GM18873 (cell line): ENCODE measurements at regions not wholly inside any gene's neighbourhood (a gene's known extent, or its start where the extent isn't known, plus 50 kb on each side); places are given as distances from the start of the nearest gene placed in this dataset.

Experiments
- ATAC-seq: cut with Tn5 transposase; IDR thresholded peaks from one replicate; pipeline ENCODE4 v1.9.1; 2021; ENCODE audit warnings: mild to moderate bottlenecking, moderate library complexity, moderate number of reproducible peaks; ENCODE audit not compliant: unreplicated experiment, low FRiP score

DNA sequence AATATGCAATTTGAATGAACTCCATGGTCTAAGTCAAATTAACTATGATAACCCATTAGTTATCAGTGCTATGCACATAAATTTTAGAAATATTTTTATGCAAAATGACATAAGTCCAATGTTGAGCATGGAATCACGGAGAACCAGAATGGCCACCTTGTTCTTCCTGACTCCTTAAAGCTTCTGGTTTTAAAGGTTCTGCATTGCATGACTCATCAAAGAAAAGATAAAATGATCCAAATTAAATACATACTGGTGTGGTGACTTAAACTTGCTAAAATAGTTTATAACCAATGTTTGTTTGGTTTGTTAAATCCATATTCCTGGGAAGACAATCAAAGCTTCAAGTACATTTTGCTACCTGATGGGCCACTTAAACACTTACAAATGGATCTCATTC lies 1146.9 kb upstream of the NRXN1 start:
- no peak for ATAC-seq

DNA sequence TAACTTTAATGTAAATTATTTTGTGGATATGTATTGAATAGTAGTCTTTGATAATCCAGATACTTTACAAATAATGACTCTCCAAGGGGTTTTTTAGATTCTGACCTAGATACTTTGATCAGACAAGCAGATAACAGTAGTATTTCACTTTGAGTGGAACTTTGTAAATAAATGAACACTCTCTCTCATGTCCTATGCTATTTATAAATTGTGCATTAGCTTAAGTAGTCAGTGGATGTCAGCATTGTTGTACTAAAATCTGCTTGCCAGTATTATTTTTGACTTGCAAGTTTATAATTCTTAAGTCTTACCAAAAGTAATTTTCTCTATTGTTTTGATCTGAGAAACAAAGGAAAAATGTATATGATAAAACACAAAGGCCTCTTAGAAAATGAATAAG lies 1113.1 kb upstream of the NRXN1 start:
- no peak for ATAC-seq

DNA sequence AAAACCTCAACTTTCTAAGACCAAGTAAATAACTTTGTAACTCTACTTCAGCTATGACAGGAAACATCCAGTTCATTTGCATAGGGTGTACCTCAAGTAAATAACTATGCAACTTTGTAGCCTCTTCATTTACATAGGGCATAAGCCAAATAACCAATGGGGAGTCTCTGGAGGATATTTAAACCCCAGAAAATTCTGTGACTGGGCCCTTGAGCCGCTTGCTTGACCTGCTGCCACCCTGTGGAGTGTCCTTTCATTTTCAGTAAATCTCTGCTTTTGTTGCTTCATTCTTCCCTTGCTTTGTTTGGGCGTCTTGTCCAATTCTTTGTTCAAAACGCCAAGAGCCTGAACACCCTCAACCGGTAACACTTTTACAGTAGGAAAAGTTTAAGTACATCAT lies 1112.7 kb upstream of the NRXN1 start:
- no peak for ATAC-seq

DNA sequence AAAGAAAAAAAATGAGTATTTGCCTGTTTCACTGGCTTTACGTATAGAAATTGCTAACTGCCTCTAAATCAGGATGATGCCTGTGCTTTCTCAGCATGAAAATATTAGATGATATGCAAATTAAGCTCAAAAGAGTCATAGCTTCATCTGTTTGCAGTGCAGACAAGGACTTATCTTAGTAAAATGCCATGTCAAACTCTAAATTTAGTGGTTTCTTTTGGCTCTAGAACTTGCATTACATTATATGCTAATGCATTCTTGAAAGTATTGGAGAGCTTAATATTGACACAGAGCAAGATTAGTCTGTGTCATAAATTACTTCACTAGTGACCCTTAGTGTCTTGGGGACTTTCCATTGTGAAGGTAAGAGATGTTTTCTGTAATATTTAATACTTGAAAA lies 1109.1 kb upstream of the NRXN1 start:
- ATAC-seq, result no peak

DNA sequence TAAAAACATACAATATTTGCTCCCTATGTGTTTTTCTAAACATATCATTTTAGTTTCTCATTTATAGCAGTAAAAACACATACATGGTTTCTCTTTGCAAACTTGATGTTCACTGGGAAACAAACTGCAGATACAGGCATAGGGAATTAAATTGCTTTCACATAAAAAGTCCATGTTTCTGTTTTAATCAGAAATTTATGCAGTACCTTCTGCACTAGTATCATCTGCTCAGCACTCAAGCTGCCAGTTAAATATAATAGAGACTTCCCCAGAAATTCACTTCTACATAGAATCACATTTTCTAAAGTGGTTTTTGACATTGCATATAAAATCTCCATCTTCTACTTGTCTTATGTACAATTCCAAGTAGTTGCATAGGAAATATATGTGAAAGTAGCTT lies 1107.3 kb upstream of the NRXN1 start:
- no peak for ATAC-seq

DNA sequence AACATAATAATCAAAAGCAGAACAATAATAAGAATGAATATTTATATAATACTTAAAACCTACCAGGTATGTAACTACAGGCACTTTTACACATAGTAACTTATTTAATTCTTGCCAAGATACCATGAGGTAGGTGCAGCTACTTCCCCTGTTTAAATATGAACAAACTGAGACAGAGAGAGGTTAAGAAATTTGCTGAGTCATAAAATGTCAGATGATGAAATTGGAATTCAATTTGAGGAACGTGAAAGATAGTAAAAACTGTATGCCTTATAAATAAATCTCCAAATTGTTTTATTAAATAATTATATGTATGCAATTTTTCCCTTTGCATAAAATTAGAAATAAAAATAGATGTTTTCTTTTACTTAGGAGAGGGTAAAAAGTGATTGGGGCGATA lies 1103.3 kb upstream of the NRXN1 start:
- no peak for ATAC-seq

DNA sequence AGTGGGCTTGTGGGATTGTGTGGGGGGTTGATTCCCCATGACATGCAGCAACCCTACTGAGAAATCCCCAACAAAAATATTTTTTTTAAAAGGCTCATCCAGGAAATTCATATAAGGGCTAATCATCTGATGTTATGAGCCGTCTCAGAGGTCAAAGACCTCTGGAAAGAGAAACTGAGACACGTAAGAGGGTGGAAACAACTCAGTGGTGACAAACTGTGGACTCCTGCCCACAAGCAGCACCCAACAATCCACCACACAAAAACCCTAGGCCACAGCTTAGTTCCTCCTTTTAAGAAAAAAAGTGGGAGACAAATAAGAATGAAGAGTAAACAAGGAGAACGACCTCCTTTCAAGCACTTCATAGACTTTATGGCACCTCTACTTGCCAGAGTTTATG lies 1096.1 kb upstream of the NRXN1 start:
- no peak for ATAC-seq

DNA sequence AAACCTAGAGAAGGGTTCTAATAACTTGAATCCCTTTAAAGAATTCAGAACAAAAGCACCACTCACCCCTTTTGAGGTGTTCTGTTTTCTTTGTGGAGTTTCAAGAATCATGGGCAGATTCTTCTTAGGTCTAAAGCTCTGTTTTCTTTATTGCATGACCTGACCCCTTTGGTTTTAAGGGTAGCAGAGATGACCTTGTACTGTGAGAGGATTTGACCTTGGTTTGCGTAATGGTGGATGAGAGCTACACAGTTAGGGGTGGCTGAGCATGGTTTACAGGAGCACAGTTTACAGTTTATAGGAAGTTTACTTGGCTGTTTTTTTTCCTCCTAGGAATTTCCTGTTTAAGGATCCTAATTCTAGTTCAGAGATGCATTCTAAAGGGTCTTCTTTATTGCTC lies 1095.6 kb upstream of the NRXN1 start:
- ATAC-seq, result no peak

DNA sequence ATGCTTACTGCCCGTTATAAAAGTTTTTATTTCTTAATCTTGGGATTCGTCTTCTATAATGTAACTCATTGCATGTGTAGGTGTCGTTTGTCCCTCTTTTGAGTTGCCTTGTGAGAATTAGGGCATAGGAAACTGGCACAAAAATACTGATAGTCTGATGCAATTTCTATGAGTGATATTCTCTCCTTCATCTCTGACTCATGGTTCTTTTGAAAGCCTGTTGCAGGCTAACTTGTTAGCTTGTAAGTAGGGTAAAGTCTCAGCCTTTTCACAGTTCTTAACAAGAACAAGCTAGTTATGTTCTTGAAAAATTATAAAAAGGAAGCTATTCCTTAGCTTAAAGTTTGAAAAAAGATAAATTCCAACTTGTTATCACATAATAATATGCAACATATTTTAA lies 1085.4 kb upstream of the NRXN1 start:
- ATAC-seq, result no peak

DNA sequence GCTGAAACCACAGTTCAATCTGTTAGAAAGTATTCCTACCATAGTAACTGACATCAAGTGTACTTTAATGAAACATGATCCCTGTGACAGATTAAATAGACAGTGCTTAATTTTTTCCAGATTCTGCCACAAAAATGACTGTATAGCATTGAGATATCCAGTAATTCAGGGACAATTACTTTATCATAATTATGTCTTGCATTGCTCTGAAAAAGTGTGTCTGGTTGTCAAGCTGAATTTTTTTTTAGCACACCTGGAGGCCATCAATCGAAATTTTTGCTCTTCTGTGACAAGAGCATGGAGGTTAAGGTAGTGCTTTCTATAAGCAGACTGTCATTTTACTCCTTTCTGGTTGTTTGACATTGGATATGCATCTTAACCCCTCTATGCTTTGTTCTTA lies 1083.8 kb upstream of the NRXN1 start:
- ATAC-seq, result no peak

DNA sequence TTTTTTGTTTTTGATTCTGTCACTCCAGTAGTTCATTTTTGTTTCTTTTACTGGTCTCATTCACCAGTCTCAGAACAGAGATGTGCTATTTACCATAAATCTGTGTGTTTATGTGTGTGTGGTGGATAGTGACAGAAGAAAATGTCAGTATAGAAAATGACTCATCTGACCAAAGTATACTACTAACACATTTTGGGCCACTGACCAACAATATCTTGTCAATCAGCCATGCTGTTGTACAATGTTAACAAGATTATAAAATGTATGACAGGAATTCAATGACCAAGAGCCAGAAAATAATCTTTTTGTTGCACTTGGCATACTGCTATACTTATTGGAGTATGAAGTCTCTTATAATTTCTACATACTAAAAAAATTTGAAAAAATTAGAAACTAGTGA lies 1081.4 kb upstream of the NRXN1 start:
- no peak for ATAC-seq

DNA sequence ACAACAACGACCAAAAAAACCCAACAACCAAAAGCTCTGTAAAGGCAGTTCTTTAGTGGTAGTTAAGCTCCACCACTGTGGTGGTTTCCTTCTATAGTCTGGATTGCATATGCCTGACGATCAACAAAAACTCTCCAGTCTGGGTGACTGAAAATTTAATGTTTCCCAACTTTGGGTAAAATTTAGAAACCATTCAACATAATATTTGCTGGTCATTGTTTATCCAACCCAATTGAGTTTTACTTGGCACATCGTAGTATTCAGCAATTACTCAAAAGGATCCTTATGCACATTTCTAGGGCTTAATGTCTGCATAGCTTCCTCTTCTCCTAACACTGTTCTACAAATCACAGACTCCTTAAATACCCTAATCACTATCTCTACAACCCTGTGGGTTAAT lies 1080.2 kb upstream of the NRXN1 start:
- no peak for ATAC-seq

DNA sequence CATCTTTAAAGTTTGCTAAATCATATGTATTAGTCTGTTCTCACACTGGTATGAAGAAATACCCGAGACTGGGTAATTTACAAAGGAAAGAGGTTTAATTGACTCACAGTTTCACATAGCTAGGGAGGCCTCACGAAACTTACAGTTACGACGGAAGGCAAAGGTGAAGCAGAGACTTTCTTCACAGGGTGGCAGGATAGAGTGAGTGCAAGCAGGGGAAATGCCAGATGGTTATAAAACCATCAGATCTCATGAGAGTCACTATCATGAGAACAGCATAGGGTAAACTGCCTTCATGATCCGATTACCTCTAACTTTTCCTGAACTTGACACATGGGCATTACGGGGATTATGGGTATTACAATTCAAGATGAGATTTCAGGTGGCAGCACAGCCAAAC lies 1075.2 kb upstream of the NRXN1 start:
- ATAC-seq, result no peak

DNA sequence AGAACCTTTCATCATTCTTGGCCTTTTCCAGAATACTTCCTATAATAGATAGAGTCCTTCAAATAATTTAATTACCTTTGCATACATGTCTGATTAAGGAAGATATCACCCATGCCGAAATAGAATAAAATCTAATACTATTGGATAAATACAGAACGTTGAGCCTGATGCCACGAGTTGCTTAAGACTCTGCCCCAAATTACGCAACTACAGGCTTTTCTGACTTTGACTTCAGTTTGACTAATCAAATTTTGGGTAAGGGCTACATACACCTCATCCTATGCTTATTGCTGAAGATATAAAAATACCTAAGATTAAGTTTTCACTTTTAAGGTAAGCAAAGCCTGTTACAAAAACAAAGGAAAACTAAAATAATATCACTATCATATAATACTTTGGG lies 1065.1 kb upstream of the NRXN1 start:
- ATAC-seq, result no peak

DNA sequence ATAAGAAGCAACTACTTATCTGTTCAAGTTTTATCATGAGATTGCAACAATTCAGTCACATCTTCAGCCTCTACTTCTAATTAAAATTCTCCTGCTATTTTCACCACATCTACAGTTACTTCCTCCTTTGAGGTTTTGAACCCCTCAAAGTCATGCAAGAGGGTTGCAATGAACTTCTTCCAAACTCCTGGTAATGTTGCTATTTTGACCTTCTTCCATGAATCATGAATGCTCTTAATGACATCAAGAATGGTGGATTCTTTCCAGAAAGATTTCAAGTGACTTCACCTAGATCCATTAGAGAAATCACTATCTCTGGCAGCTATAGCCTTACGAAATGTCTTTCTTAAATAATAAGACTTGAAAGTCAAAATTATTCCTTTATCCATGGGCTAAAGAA lies 1052.8 kb upstream of the NRXN1 start:
- no peak for ATAC-seq

DNA sequence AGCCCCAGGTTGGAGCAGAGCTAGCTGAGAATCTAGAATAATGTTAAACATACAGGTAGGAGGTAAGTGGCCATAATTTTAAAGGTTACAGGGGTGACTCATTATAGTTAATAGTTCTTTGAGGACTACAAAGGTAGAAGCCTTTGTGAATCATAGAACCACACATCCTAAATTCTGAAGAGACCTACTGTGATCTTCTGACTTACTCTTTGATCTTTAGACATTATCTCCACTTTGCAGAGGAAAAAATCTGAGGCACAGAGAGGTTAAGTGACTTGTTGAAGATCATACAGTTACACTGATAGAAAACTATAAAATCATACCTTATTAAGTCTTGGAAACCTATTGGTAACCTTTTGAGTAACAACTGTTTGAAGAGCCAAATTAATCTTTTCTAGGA lies 1051.3 kb upstream of the NRXN1 start:
- ATAC-seq, result no peak

DNA sequence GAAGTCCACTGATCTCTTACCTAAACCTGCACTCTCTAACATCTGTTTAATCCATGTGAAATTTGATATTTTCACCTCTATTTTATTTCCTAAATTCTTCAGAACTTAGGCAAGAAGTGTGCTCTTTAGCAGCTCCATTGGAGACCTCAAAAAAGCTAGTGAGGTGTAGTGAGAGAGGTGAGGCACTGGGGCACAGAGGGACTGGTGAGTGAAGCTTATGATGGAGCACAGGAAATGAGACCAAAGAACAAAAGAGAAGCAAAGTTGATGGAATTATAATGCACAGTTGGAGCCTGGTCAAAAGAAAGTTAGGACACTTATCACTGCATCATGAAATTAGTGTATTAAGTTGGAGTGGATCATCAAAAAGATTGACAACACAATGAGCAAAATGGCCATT lies 1050.7 kb upstream of the NRXN1 start:
- no peak for ATAC-seq

DNA sequence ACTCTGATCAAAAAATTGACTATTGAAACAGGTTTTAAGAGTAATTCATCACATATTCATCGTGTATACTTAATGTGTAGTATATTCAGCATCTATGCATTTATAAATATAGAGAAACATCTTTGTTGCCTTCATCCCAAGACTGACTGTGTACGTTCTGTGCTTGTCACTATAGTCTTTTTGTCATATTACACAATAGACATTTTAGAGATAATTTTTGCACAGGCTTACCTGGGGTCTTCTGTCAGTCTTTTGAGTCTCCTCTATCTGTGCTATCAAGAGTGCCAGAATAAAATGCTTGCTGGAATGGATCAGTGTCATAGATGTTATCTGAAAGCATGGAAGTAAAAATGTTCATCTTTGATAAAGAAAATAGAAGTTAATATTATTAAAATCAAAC lies 1047.7 kb upstream of the NRXN1 start:
- no peak for ATAC-seq

DNA sequence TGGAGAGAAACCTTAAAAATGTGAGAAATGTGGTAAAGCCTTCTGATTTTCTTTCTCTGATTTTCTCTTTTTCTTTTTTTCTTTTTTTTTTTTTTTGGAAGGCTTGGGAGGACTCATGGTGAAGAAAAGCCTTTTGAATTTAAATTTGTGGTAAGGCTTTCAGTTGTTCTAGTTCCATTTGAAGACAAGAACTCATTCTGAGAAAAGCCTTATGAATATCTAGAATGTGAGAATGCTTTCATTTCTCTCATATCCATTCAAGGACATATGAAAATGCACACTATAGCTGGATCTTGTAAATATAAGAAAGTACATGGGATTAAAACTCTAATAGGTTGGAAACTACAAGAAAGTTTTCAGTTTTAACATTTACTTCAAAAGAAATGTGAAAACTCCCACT lies 1045.2 kb upstream of the NRXN1 start:
- no peak for ATAC-seq

DNA sequence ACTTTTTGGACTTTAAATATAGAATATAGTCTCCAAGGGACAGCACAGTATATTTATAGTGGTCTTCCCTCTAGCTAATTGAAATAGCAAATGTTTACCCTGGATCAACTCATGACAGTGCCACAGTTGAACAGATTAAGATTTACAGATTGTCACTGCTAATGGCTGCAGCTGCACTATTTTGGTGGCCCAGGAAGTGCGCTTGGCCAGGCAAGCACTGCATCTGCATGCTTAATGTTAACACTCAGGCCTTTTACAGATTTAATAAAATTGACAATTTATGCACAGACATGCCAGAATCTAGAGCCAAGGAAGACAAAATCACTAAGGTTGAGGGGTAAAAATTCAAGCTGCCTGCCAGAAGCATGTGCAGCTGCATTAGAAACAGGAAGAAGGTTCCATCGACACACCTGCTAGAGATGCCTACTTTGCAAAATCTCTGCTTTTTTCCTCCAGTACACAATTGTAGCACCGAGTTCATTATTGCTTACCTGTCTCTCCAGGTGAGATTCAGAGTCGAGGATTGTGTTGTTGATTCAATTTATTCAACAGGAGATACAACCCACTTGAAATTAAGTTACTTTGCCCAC lies 1042.3 kb upstream of the NRXN1 start:
- no peak for ATAC-seq

DNA sequence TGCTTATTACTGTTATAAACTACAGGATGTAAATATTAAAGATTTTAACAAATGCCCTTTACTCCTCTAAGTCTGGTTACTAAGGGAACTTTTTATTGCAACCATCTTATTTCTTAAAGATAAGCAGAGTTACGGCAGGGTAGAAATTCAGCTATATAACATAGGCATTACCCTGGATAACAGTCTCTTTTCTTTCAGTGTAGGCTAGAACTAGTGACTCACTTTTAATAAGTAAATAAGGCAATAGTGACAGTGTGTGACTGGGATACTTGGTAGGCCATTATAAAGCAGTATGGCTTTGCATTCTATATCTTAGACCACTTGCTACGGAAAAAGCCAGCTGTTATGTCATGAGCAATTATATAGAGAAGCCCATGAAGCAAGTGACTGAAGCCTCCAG lies 1041.0 kb upstream of the NRXN1 start:
- ATAC-seq, result no peak

DNA sequence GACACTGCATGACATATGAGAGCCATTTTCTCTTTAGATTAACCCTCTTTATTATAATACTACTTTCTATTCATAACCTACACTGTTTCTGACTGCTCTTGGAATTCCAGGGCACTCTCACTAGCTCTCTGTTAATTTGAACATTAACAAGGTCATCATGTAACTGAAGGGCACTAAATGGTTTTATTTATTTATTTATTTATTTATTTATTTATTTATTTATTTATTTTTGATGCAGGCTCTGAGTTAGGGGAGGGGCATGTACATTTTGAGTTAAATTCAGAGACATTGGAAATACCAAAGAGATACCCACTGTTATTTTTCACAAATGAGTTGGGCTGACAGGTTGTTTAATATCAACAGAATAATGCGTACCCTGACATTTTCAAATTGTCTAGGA lies 1038.7 kb upstream of the NRXN1 start:
- no peak for ATAC-seq

DNA sequence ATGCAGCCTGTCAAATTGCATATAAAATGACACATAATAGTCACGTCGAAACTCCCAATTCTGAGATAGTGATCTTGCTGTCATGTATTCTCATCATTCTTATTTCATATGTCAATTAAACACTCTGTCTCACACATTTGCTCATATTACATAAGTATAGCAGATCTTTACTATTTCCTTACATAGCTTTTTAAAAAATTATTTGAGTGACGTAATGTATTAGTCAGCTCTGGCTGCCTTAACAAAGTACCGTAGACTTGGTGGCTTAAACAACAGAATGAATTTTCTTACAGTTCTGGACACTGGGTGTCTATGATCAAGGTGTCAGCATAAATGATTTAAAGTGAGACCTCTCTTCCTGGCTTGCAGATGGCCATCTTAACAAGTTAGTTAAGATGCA lies 1032.3 kb upstream of the NRXN1 start:
- ATAC-seq, result no peak
